ENCODE measurements at regions not wholly inside any gene's neighbourhood (a gene's known extent, or its start where the extent isn't known, plus 50 kb on each side); places are given as distances from the start of the nearest gene placed in this dataset.

- Mint-ChIP-seq H3K27ac (no peak overlapping the region), H3K4me1 (ENCODE audit: low read depth) (no peaks in the 10 kb centered on the region), H3K27me3 (no peaks in the 10 kb centered on the region), H3K9me3 (ENCODE audit: low read depth) (no peaks in the 10 kb centered on the region), H3K36me3 (ENCODE audit: insufficient read depth) (no peaks in the 10 kb centered on the region), H3K4me3 (ENCODE audit: low read depth) (no peak overlapping the region)
- no peak for TF ChIP-seq CTCF (IDR thresholded peaks at IDR 0.05; ENCODE audit: unreplicated experiment)
- no peak for DNase-seq (ENCODE audit: low spot score, unreplicated experiment)
These were observed 498.7 kb downstream of the NXPH1 start for GRCh38 chr7:8931906-8932646.

- Mint-ChIP-seq H3K4me3 (ENCODE audit: low read depth) (no peak overlapping the region), H3K36me3 (ENCODE audit: insufficient read depth) (no peaks in the 10 kb centered on the region), H3K27me3 (no peaks in the 10 kb centered on the region), H3K4me1 (ENCODE audit: low read depth) (no peaks in the 10 kb centered on the region), H3K9me3 (ENCODE audit: low read depth) (no peaks in the 10 kb centered on the region), H3K27ac (no peak overlapping the region)
- no peak for DNase-seq (ENCODE audit: low spot score, unreplicated experiment)
- no peak for TF ChIP-seq CTCF (IDR thresholded peaks at IDR 0.05; ENCODE audit: unreplicated experiment)
These were observed 499.3 kb downstream of the NXPH1 start for GRCh38 chr7:8932751-8933150.

GRCh38 chr7:8937204-8937603 lies 503.8 kb downstream of the NXPH1 start:
- no peak for TF ChIP-seq CTCF (IDR thresholded peaks at IDR 0.05; ENCODE audit: unreplicated experiment)
- no peaks in the 10 kb centered on the region for H3K27me3 Mint-ChIP-seq
- H3K36me3 Mint-ChIP-seq (ENCODE audit: insufficient read depth) = no peaks in the 10 kb centered on the region
- H3K27ac Mint-ChIP-seq = no peak overlapping the region
- H3K4me1 Mint-ChIP-seq (ENCODE audit: low read depth) = no peaks in the 10 kb centered on the region
- no peak overlapping the region for H3K4me3 Mint-ChIP-seq (ENCODE audit: low read depth)
- no peaks in the 10 kb centered on the region for H3K9me3 Mint-ChIP-seq (ENCODE audit: low read depth)
- DNase-seq (ENCODE audit: low spot score, unreplicated experiment) = no peak

- H3K4me3 Mint-ChIP-seq (ENCODE audit: low read depth) = no peak overlapping the region
- H3K36me3 Mint-ChIP-seq (ENCODE audit: insufficient read depth) = no peaks in the 10 kb centered on the region
- no peaks in the 10 kb centered on the region for H3K4me1 Mint-ChIP-seq (ENCODE audit: low read depth)
- no peaks in the 10 kb centered on the region for H3K27me3 Mint-ChIP-seq
- TF ChIP-seq CTCF (IDR thresholded peaks at IDR 0.05; ENCODE audit: unreplicated experiment) = no peak
- H3K9me3 Mint-ChIP-seq (ENCODE audit: low read depth) = no peaks in the 10 kb centered on the region
- no peak overlapping the region for H3K27ac Mint-ChIP-seq
- no peak for DNase-seq (ENCODE audit: low spot score, unreplicated experiment)
These were observed 504.8 kb downstream of the NXPH1 start for GRCh38 chr7:8938044-8938805.

GRCh38 chr7:8939446-8939845 lies 506.0 kb downstream of the NXPH1 start:
- no peak for TF ChIP-seq CTCF (IDR thresholded peaks at IDR 0.05; ENCODE audit: unreplicated experiment)
- no peak for DNase-seq (ENCODE audit: low spot score, unreplicated experiment)
- Mint-ChIP-seq H3K9me3 (ENCODE audit: low read depth) (no peaks in the 10 kb centered on the region), H3K4me3 (ENCODE audit: low read depth) (no peak overlapping the region), H3K4me1 (ENCODE audit: low read depth) (no peaks in the 10 kb centered on the region), H3K27ac (no peak overlapping the region), H3K27me3 (no peaks in the 10 kb centered on the region), H3K36me3 (ENCODE audit: insufficient read depth) (no peaks in the 10 kb centered on the region)
